Erythroblast (primary cell): ENCODE measurements at regions not wholly inside any gene's neighbourhood (a gene's known extent, or its start where the extent isn't known, plus 50 kb on each side); places are given as distances from the start of the nearest gene placed in this dataset.

Experiments used
- GATA1 ChIP-seq: IDR thresholded peaks from 2 replicates; pipeline ENCODE4 v1.6.1; 2011; ENCODE audit warnings: low read depth, mild to moderate bottlenecking, control low read depth, low read length, moderate library complexity
- POLR2A ChIP-seq: IDR thresholded peaks from 2 replicates; pipeline ENCODE4 v1.6.1; 2011; ENCODE audit warnings: mild to moderate bottlenecking, low read length

DNA sequence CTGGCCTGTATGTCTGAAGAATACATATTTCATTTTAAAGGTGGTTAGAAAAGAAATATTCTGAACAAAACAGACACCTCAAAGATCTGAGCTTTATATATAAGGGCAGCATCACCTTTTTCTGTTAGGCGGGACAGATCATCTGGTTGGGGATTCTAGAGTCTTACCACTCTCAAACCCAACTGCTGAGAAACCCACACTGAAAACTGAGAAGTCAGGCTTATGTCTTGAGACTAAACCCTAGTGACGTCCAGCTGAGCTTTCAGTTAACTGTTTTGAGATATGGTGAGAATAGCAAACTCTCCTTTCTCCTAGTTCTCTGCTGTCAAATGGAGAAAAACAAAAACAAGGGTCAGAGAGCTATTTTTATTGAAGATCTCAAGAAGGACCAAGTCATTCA lies 63.7 kb upstream of the CCN6 start:
- TF ChIP-seq POLR2A: no peak
- TF ChIP-seq GATA1: no peak
